ENCODE measurements at regions not wholly inside any gene's neighbourhood (a gene's known extent, or its start where the extent isn't known, plus 50 kb on each side); places are given as distances from the start of the nearest gene placed in this dataset.

DNA sequence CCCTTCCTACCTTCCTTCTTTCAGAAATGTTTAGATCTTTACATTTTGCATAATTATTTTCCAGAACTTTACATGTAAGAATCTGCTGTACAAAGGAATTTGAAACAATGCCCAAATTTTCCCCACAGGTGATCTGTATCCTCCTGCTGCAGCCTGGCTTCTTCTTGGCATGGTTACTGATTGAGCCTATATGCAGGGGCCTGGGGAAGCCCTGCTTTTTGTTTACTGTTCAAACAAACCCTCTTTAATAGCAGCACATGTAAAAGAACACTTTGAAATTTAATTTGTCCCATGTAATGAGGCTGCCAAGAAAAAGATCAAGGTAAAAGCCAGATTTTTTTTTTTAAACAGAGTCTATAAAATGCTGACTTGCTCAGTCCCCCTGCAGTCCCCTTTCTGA, 432.2 kb downstream of the TUSC7 start (continued):
- TF ChIP-seq, protein P1, sequence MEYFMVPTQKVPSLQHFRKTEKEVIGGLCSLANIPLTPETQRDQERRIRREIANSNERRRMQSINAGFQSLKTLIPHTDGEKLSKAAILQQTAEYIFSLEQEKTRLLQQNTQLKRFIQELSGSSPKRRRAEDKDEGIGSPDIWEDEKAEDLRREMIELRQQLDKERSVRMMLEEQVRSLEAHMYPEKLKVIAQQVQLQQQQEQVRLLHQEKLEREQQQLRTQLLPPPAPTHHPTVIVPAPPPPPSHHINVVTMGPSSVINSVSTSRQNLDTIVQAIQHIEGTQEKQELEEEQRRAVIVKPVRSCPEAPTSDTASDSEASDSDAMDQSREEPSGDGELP (CRISPR knock-in tag; IDR thresholded peaks at IDR 0.05; ENCODE audit: borderline replicate concordance), result no peak
- TF ChIP-seq ZSCAN29 (IDR thresholded peaks at IDR 0.05), result no peak
- TF ChIP-seq, protein P2, sequence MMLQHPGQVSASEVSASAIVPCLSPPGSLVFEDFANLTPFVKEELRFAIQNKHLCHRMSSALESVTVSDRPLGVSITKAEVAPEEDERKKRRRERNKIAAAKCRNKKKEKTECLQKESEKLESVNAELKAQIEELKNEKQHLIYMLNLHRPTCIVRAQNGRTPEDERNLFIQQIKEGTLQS (IDR thresholded peaks at IDR 0.05), result no peak
- TF ChIP-seq, protein P2 (CRISPR knock-in tag; conservative IDR thresholded peaks at IDR 0.05), result no peak

- H2AFZ ChIP-seq (ENCODE audit: low read depth, low read length), result no peak overlapping the region
- no peaks in the 10 kb centered on the region for H3K79me2 ChIP-seq (ENCODE audit: control insufficient read depth, insufficient read depth, low read length)
- no peaks in the 10 kb centered on the region for H3K27me3 ChIP-seq (ENCODE audit: control insufficient read depth in 2 of 2, insufficient read depth in 2 of 2, low read length in 2 of 2)
- DNase-seq (ENCODE audit: extremely low read depth in 1 of 4, low spot score in 3 of 4), result no peak
- no peaks in the 10 kb centered on the region for H3K9me1 ChIP-seq (ENCODE audit: control insufficient read depth, insufficient read depth, low read length)
- no peaks in the 10 kb centered on the region for H4K20me1 ChIP-seq (replicated peaks; ENCODE audit: control insufficient read depth, insufficient read depth, low read length)
- no peak overlapping the region for H3K4me2 ChIP-seq (ENCODE audit: insufficient read depth, low read length)
- no peaks in the 10 kb centered on the region for H3K4me1 ChIP-seq (replicated peaks in 1 of 2; ENCODE audit: control insufficient read depth in 2 of 2, insufficient read depth in 2 of 2, low read length in 2 of 2)
- no peak for FAIRE-seq
- 0% methylated on average over 5 of the region's 5 CpGs for WGBS (ENCODE audit: insufficient coverage, low coverage, missing lambda C conversion rate)
- CTCF ChIA-PET (ENCODE audit: low intra/inter-chr PET ratio), result no interaction called here
- no peak for ATAC-seq
- POLR2A ChIA-PET, result no interaction called here
- no peaks in the 10 kb centered on the region for H3K36me3 ChIP-seq (ENCODE audit: control insufficient read depth, insufficient read depth, low read length)
- no peak overlapping the region for H3K4me3 ChIP-seq
- H3K9ac ChIP-seq (ENCODE audit: insufficient read depth in 1 of 2, low read depth in 2 of 2, low read length in 2 of 2), result no peak overlapping the region
- BruUV-seq (replicated peaks), result no TSS peak
- H3K9me3 ChIP-seq (replicated peaks; ENCODE audit: control insufficient read depth, insufficient read depth, low read depth, low read length), result no peaks in the 10 kb centered on the region
- intact Hi-C loops (cut with micrococcal nuclease) (no loop called here), in situ Hi-C loops (cut with MboI) (no loop called here)
- no peak overlapping the region for H3K27ac ChIP-seq (ENCODE audit: extremely low read depth, low read depth, low read length)
- TF ChIP-seq CHCHD3 (CRISPR knock-in tag; IDR thresholded peaks at IDR 0.05) (no peak), PRPF4 (IDR thresholded peaks at IDR 0.05; ENCODE audit: insufficient read depth, low read depth, low read length, poor library complexity, severe bottlenecking) (no peak), ZNF41 (CRISPR knock-in tag; conservative IDR thresholded peaks at IDR 0.05) (no peak), RBBP5 (IDR thresholded peaks at IDR 0.05; ENCODE audit: borderline replicate concordance, insufficient read depth, low read length, poor library complexity, severe bottlenecking) (no peak), TRIM24 (IDR thresholded peaks at IDR 0.05) (no peak), HDAC1 (IDR thresholded peaks at IDR 0.05) (no peak), ZSCAN32 (CRISPR knock-in tag; IDR thresholded peaks at IDR 0.05) (no peak), ZNF121 (CRISPR knock-in tag; conservative IDR thresholded peaks at IDR 0.05) (no peak), MEF2A (IDR thresholded peaks at IDR 0.05; ENCODE audit: control insufficient read depth, low read depth, low read length) (no peak), KAT2B (IDR thresholded peaks at IDR 0.05; ENCODE audit: low read depth, low read length) (no peak), SREBF1 (IDR thresholded peaks at IDR 0.05; ENCODE audit: borderline replicate concordance, low read depth, low read length) (no peak)
- TF ChIP-seq, protein P3, sequence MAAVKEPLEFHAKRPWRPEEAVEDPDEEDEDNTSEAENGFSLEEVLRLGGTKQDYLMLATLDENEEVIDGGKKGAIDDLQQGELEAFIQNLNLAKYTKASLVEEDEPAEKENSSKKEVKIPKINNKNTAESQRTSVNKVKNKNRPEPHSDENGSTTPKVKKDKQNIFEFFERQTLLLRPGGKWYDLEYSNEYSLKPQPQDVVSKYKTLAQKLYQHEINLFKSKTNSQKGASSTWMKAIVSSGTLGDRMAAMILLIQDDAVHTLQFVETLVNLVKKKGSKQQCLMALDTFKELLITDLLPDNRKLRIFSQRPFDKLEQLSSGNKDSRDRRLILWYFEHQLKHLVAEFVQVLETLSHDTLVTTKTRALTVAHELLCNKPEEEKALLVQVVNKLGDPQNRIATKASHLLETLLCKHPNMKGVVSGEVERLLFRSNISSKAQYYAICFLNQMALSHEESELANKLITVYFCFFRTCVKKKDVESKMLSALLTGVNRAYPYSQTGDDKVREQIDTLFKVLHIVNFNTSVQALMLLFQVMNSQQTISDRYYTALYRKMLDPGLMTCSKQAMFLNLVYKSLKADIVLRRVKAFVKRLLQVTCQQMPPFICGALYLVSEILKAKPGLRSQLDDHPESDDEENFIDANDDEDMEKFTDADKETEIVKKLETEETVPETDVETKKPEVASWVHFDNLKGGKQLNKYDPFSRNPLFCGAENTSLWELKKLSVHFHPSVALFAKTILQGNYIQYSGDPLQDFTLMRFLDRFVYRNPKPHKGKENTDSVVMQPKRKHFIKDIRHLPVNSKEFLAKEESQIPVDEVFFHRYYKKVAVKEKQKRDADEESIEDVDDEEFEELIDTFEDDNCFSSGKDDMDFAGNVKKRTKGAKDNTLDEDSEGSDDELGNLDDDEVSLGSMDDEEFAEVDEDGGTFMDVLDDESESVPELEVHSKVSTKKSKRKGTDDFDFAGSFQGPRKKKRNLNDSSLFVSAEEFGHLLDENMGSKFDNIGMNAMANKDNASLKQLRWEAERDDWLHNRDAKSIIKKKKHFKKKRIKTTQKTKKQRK (IDR thresholded peaks at IDR 0.05; ENCODE audit: borderline replicate concordance, low read depth, low read length), result no peak
- TF ChIP-seq, protein P4, sequence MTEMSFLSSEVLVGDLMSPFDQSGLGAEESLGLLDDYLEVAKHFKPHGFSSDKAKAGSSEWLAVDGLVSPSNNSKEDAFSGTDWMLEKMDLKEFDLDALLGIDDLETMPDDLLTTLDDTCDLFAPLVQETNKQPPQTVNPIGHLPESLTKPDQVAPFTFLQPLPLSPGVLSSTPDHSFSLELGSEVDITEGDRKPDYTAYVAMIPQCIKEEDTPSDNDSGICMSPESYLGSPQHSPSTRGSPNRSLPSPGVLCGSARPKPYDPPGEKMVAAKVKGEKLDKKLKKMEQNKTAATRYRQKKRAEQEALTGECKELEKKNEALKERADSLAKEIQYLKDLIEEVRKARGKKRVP (CRISPR knock-in tag; IDR thresholded peaks at IDR 0.05), result no peak
These were observed 435.3 kb downstream of the TUSC7 start for GRCh38 chr3:117144853-117145252.

Measured in K562 (cell line).